GM23338 (cell line): ENCODE measurements at regions not wholly inside any gene's neighbourhood (a gene's known extent, or its start where the extent isn't known, plus 50 kb on each side); places are given as distances from the start of the nearest gene placed in this dataset.

Experiments used
- CREB1 ChIP-seq: fragments of 250-450 bp; sonication (Bioruptor Pico); IDR thresholded peaks from 2 replicates; pipeline ENCODE4 v1.5.0; 2020; ENCODE audit warnings: low read depth, mild to moderate bottlenecking, moderate library complexity
- CTCF ChIP-seq, 2 experiments: fragments of 200-600 bp in 1 of 2; sonication (generic) in 1 of 2; conservative IDR thresholded peaks; 2 replicates each; pipeline versions ENCODE4 v1.5.1 to v1.6.1; 2016 to 2017; ENCODE audit warnings: antibody characterized with exemption in 2 of 2, low read depth in 2 of 2, mild to moderate bottlenecking in 2 of 2, moderate library complexity in 1 of 2
- ETS1 ChIP-seq: IDR thresholded peaks from 2 replicates; pipeline ENCODE4 v1.6.1; 2016; ENCODE audit warnings: antibody characterized with exemption
- EZH2 ChIP-seq: fragments of 200-600 bp; sonication (generic); IDR thresholded peaks from one replicate; pipeline ENCODE4 v1.8.0; 2017; ENCODE audit warnings: antibody characterized with exemption, mild to moderate bottlenecking, low read depth; ENCODE audit not compliant: unreplicated experiment
- EZH2phosphoT487 ChIP-seq: fragments of 200-600 bp; sonication (generic); IDR thresholded peaks from one replicate; pipeline ENCODE4 v1.8.1; 2018; ENCODE audit warnings: antibody characterized with exemption; ENCODE audit not compliant: unreplicated experiment
- JUNB ChIP-seq: IDR thresholded peaks from one replicate; pipeline ENCODE4 v1.6.1; 2016; ENCODE audit warnings: antibody characterized with exemption; ENCODE audit not compliant: unreplicated experiment
- NANOG ChIP-seq: IDR thresholded peaks from 2 replicates; pipeline ENCODE4 v1.6.1; 2016; ENCODE audit warnings: antibody characterized with exemption, borderline replicate concordance
- POLR2AphosphoS5 ChIP-seq: IDR thresholded peaks from 2 replicates; pipeline ENCODE4 v1.6.1; 2016; ENCODE audit warnings: antibody characterized with exemption, low read depth
- REST ChIP-seq: IDR thresholded peaks from one replicate; pipeline ENCODE4 v1.6.1; 2018; ENCODE audit warnings: antibody characterized with exemption; ENCODE audit not compliant: unreplicated experiment
- STAT1 ChIP-seq: IDR thresholded peaks from one replicate; pipeline ENCODE4 v1.6.1; 2016; ENCODE audit warnings: antibody characterized with exemption; ENCODE audit not compliant: unreplicated experiment
- ZNF114 ChIP-seq: fragments of 250-450 bp; sonication (Bioruptor Pico); IDR thresholded peaks from 2 replicates; pipeline ENCODE4 v1.5.0; 2020; ENCODE audit warnings: mild to moderate bottlenecking, moderate library complexity
- ZNF331 ChIP-seq: fragments of 250-450 bp; sonication (Bioruptor Pico); IDR thresholded peaks from 2 replicates; pipeline ENCODE4 v1.5.0; 2020; ENCODE audit warnings: low read depth, mild to moderate bottlenecking, moderate library complexity
- TF ChIP-seq, protein P1 (sequence below): fragments of 250-450 bp; sonication (Bioruptor Pico); IDR thresholded peaks from 2 replicates; pipeline ENCODE4 v1.5.0; 2020; ENCODE audit warnings: mild to moderate bottlenecking, moderate library complexity

DNA sequence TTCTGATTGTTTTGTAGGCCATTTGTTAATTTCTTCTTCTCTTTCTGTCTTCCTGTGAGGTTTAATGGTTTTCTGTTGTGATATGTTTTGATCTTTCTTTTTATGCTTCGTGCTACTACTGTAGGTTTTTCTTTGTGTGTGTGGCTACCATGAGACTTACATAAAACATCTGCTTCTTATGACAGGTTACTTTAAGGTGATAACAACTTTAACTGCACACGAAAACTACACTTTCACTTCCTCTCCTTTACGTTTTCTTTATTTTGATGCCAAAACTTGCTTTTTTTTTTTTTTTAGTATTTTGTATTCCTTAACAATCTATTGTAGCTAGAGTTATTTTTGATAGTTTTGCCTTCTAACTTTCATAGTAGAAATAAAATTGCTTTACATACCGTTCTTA, 691.3 kb downstream of the TSN start:
- no peak for TF ChIP-seq CTCF (conservative IDR thresholded peaks at IDR 0.05; ENCODE audit: low read depth in 2 of 2)
- no peak for TF ChIP-seq NANOG
- no peak for TF ChIP-seq EZH2phosphoT487
- TF ChIP-seq EZH2 = no peak
- no peak for TF ChIP-seq STAT1
- TF ChIP-seq CREB1 (CRISPR knock-in tag) = no peak
- no peak for TF ChIP-seq ZNF114 (CRISPR knock-in tag)
- TF ChIP-seq POLR2AphosphoS5 = no peak
- no peak for TF ChIP-seq ETS1
- TF ChIP-seq REST = no peak
- TF ChIP-seq JUNB = no peak
- no peak for TF ChIP-seq ZNF331 (CRISPR knock-in tag)
- TF ChIP-seq, protein P1, sequence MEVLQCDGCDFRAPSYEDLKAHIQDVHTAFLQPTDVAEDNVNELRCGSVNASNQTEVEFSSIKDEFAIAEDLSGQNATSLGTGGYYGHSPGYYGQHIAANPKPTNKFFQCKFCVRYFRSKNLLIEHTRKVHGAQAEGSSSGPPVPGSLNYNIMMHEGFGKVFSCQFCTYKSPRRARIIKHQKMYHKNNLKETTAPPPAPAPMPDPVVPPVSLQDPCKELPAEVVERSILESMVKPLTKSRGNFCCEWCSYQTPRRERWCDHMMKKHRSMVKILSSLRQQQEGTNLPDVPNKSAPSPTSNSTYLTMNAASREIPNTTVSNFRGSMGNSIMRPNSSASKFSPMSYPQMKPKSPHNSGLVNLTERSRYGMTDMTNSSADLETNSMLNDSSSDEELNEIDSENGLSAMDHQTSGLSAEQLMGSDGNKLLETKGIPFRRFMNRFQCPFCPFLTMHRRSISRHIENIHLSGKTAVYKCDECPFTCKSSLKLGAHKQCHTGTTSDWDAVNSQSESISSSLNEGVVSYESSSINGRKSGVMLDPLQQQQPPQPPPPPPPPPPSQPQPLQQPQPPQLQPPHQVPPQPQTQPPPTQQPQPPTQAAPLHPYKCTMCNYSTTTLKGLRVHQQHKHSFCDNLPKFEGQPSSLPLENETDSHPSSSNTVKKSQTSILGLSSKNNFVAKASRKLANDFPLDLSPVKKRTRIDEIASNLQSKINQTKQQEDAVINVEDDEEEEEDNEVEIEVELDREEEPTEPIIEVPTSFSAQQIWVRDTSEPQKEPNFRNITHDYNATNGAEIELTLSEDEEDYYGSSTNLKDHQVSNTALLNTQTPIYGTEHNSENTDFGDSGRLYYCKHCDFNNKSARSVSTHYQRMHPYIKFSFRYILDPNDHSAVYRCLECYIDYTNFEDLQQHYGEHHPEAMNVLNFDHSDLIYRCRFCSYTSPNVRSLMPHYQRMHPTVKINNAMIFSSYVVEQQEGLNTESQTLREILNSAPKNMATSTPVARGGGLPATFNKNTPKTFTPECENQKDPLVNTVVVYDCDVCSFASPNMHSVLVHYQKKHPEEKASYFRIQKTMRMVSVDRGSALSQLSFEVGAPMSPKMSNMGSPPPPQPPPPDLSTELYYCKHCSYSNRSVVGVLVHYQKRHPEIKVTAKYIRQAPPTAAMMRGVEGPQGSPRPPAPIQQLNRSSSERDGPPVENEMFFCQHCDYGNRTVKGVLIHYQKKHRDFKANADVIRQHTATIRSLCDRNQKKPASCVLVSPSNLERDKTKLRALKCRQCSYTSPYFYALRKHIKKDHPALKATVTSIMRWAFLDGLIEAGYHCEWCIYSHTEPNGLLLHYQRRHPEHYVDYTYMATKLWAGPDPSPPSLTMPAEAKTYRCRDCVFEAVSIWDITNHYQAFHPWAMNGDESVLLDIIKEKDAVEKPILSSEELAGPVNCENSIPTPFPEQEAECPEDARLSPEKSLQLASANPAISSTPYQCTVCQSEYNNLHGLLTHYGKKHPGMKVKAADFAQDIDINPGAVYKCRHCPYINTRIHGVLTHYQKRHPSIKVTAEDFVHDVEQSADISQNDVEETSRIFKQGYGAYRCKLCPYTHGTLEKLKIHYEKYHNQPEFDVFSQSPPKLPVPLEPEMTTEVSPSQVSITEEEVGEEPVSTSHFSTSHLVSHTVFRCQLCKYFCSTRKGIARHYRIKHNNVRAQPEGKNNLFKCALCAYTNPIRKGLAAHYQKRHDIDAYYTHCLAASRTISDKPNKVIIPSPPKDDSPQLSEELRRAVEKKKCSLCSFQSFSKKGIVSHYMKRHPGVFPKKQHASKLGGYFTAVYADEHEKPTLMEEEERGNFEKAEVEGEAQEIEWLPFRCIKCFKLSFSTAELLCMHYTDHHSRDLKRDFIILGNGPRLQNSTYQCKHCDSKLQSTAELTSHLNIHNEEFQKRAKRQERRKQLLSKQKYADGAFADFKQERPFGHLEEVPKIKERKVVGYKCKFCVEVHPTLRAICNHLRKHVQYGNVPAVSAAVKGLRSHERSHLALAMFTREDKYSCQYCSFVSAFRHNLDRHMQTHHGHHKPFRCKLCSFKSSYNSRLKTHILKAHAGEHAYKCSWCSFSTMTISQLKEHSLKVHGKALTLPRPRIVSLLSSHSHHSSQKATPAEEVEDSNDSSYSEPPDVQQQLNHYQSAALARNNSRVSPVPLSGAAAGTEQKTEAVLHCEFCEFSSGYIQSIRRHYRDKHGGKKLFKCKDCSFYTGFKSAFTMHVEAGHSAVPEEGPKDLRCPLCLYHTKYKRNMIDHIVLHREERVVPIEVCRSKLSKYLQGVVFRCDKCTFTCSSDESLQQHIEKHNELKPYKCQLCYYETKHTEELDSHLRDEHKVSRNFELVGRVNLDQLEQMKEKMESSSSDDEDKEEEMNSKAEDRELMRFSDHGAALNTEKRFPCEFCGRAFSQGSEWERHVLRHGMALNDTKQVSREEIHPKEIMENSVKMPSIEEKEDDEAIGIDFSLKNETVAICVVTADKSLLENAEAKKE (CRISPR knock-in tag) = no peak
